IMR-90 (cell line): ENCODE measurements at regions not wholly inside any gene's neighbourhood (a gene's known extent, or its start where the extent isn't known, plus 50 kb on each side); places are given as distances from the start of the nearest gene placed in this dataset.

Source experiments
- ATAC-seq: fragments of 200-7000 bp; cut with Tn5 transposase; 2 replicates; pipeline ENCODE4 v1.9.1; 2020; ENCODE audit warnings: low read depth, mild to moderate bottlenecking, moderate library complexity
- BruUV-seq: library from RNA; stranded (reverse); fragments of 400-500 nt; replicated peaks from 2 replicates; lab custom pipeline; 2021; lab: Mats Ljungman, UMichigan
- CTCF ChIA-PET: fragments of 300-600 bp; formaldehyde crosslinking; extraction: SDS; loops from one replicate; lab custom pipeline; 2021; ENCODE audit warnings: antibody characterized with exemption; lab: Yijun Ruan, JAX
- POLR2A ChIA-PET: fragments of 300-600 bp; sonication (Branson Sonifier 250); formaldehyde crosslinking; loops from one replicate; lab custom pipeline; 2022; ENCODE audit warnings: antibody characterized with exemption; ENCODE audit not compliant: unreplicated experiment; lab: Charles Lee
- DNase-seq: peaks from one replicate; pipeline ENCODE4 v3.0.0; 2013
- H2AFZ ChIP-seq: replicated peaks from 2 replicates; pipeline ENCODE3; 2013; ENCODE audit warnings: low read length, mild to moderate bottlenecking; ENCODE audit not compliant: poor library complexity
- H2AK5ac ChIP-seq: 2 replicates; pipeline ENCODE4 v1.6.1; 2013; ENCODE audit warnings: low read depth, low read length, inconsistent platforms
- H2AK9ac ChIP-seq: replicated peaks from 2 replicates; pipeline ENCODE3; 2013; ENCODE audit warnings: mild to moderate bottlenecking, low read depth, low read length, moderate library complexity; ENCODE audit not compliant: poor library complexity
- H2BK120ac ChIP-seq: 2 replicates; pipeline ENCODE4 v1.6.1; 2013; ENCODE audit warnings: low read depth, low read length, inconsistent platforms
- H2BK15ac ChIP-seq: 3 replicates; pipeline ENCODE4 v1.6.1; 2013; ENCODE audit warnings: low read depth, low read length, inconsistent platforms
- H2BK20ac ChIP-seq: 2 replicates; pipeline ENCODE4 v1.6.1; 2013; ENCODE audit warnings: low read depth, mild to moderate bottlenecking, inconsistent platforms, low read length, moderate library complexity
- H2BK5ac ChIP-seq: 2 replicates; pipeline ENCODE4 v1.6.1; 2013; ENCODE audit warnings: mild to moderate bottlenecking, low read depth, low read length, inconsistent platforms; ENCODE audit not compliant: poor library complexity, severe bottlenecking
- H3K14ac ChIP-seq: replicated peaks from 2 replicates; pipeline ENCODE4 v1.6.1; 2013; ENCODE audit warnings: low read depth, low read length, inconsistent platforms
- H3K18ac ChIP-seq: 2 replicates; pipeline ENCODE4 v1.6.1; 2013; ENCODE audit warnings: low read depth, low read length, control low read depth
- H3K23ac ChIP-seq: 2 replicates; pipeline ENCODE4 v1.6.1; 2013; ENCODE audit warnings: low read depth, low read length, inconsistent platforms
- H3K27ac ChIP-seq: 2 replicates; pipeline ENCODE4 v1.5.1; 2013; ENCODE audit warnings: mild to moderate bottlenecking, control low read depth, low read length; ENCODE audit not compliant: insufficient read depth
- H3K27me3 ChIP-seq: 2 replicates; pipeline ENCODE4 v1.6.1; 2013; ENCODE audit warnings: low read length; ENCODE audit not compliant: control insufficient read depth, insufficient read depth
- H3K36me3 ChIP-seq: 2 replicates; pipeline ENCODE4 v1.6.1; 2013; ENCODE audit warnings: low read length, mixed read lengths; ENCODE audit not compliant: control insufficient read depth, insufficient read depth
- H3K4ac ChIP-seq: 2 replicates; pipeline ENCODE4 v1.6.1; 2013; ENCODE audit warnings: low read depth, low read length, inconsistent platforms
- H3K4me1 ChIP-seq: 2 replicates; pipeline ENCODE4 v1.6.1; 2013; ENCODE audit warnings: low read length, mixed read lengths; ENCODE audit not compliant: control insufficient read depth, insufficient read depth
- H3K4me2 ChIP-seq: 2 replicates; pipeline ENCODE4 v1.6.1; 2013; ENCODE audit warnings: low read depth, mild to moderate bottlenecking, control low read depth, low read length, moderate library complexity
- H3K4me3 ChIP-seq: 2 replicates; pipeline ENCODE4 v1.5.1; 2013; ENCODE audit warnings: low read depth, mild to moderate bottlenecking, control low read depth, low read length, moderate library complexity; ENCODE audit not compliant: insufficient read depth
- H3K56ac ChIP-seq: 2 replicates; pipeline ENCODE4 v1.6.1; 2013; ENCODE audit warnings: low read length, inconsistent platforms; ENCODE audit not compliant: insufficient read depth; ENCODE audit errors: extremely low read depth
- H3K79me1 ChIP-seq, 2 experiments: 2 replicates each; pipeline ENCODE4 v1.6.1; 2013; ENCODE audit warnings: low read length in 2 of 2, inconsistent platforms in 1 of 2, low read depth in 1 of 2
- H3K9ac ChIP-seq: 2 replicates; pipeline ENCODE4 v1.6.1; 2013; ENCODE audit warnings: low read depth, low read length, control low read depth
- H3K9me1 ChIP-seq: 2 replicates; pipeline ENCODE4 v1.6.1; 2013; ENCODE audit warnings: low read length, inconsistent platforms; ENCODE audit not compliant: insufficient read depth
- H3K9me3 ChIP-seq: 2 replicates; pipeline ENCODE4 v1.6.1; 2013; ENCODE audit warnings: low read length; ENCODE audit not compliant: control insufficient read depth, insufficient read depth
- H4K20me1 ChIP-seq: 2 replicates; pipeline ENCODE4 v1.6.1; 2013; ENCODE audit warnings: low read length, inconsistent platforms; ENCODE audit not compliant: insufficient read depth
- H4K5ac ChIP-seq: 2 replicates; pipeline ENCODE4 v1.6.1; 2013; ENCODE audit warnings: mild to moderate bottlenecking, low read depth, low read length, control low read depth
- H4K8ac ChIP-seq, 2 experiments: 2 replicates each; pipeline ENCODE4 v1.6.1; 2013; ENCODE audit warnings: low read depth in 2 of 2, low read length in 2 of 2, control low read depth in 1 of 2, inconsistent platforms in 1 of 2
- H4K91ac ChIP-seq: 2 replicates; pipeline ENCODE4 v1.6.1; 2013; ENCODE audit warnings: low read depth, low read length, inconsistent platforms; ENCODE audit not compliant: insufficient read depth
- BHLHE40 ChIP-seq: fragments of 150-350 bp; IDR thresholded peaks from 2 replicates; pipeline ENCODE4 v1.6.1; 2016; ENCODE audit warnings: mild to moderate bottlenecking, low read depth, low read length
- CTCF ChIP-seq: conservative IDR thresholded peaks from 2 replicates; pipeline ENCODE4 v1.5.1; 2012; ENCODE audit warnings: mild to moderate bottlenecking, low read depth, low read length, improper control_type of control experiment
- ELK1 ChIP-seq: fragments of 150-350 bp; IDR thresholded peaks from 2 replicates; pipeline ENCODE4 v1.6.1; 2016; ENCODE audit warnings: low read depth, mild to moderate bottlenecking, low read length, moderate library complexity, borderline replicate concordance
- FOS ChIP-seq: fragments of 150-350 bp; IDR thresholded peaks from 2 replicates; pipeline ENCODE4 v1.6.1; 2016; ENCODE audit warnings: low read depth, low read length
- POLR2A ChIP-seq: IDR thresholded peaks from 2 replicates; pipeline ENCODE4 v1.6.1; 2012; ENCODE audit warnings: mild to moderate bottlenecking, low read depth, low read length
- SMC3 ChIP-seq: fragments of 150-350 bp; IDR thresholded peaks from 2 replicates; pipeline ENCODE4 v1.6.1; 2016; ENCODE audit warnings: low read depth, mild to moderate bottlenecking, antibody characterized with exemption, low read length, moderate library complexity
- USF2 ChIP-seq: fragments of 150-350 bp; IDR thresholded peaks from 2 replicates; pipeline ENCODE4 v1.6.1; 2017; ENCODE audit warnings: mild to moderate bottlenecking, antibody characterized with exemption, low read length, low read depth
- WGBS, 2 experiments: methylation state at CpG; one replicate each; pipeline versions ENCODE4 v1.1.5 to v1.1.7; 2013; ENCODE audit warnings: missing lambda C conversion rate in 2 of 2; ENCODE audit not compliant: insufficient read length in 1 of 2; ENCODE audit errors: extremely low coverage in 2 of 2; 5-methylcytosine and 5-hydroxymethylcytosine counted together
- dilution Hi-C: fragments of 300-500 bp; cut with HindIII; formaldehyde crosslinking; loops from one replicate; pipeline ENCODE4 v1.14.3; 2018; ENCODE audit warnings: low sequenced_read_pairs; ENCODE audit not compliant: unreplicated experiment
- in situ Hi-C: fragments of 300-500 bp; cut with MboI; formaldehyde crosslinking; loops from 3 replicates; pipeline ENCODE4 v1.14.3; 2019; ENCODE audit warnings: low sequenced_read_pairs, inconsistent platforms, mixed read lengths
- intact Hi-C: fragments of 100-400 bp; cut with micrococcal nuclease; formaldehyde crosslinking; loops from 2 replicates; pipeline ENCODE4 v1.10.0; 2022

GRCh38 chr2:118474541-118474920 is 372.9 kb downstream of the EN1 start:
- H2AK9ac ChIP-seq: no peak overlapping the region
- CTCF ChIA-PET: no interaction called here
- no peaks in the 10 kb centered on the region for H3K4me1 ChIP-seq
- BruUV-seq: no TSS peak
- H2BK5ac ChIP-seq: no peak overlapping the region
- no peak overlapping the region for H2BK20ac ChIP-seq
- no peak overlapping the region for H3K56ac ChIP-seq
- H4K20me1 ChIP-seq: no peaks in the 10 kb centered on the region
- no peak overlapping the region for H3K27ac ChIP-seq
- H3K9ac ChIP-seq: no peak overlapping the region
- DNase-seq: no peak
- WGBS, 2 experiments: no CpG with 5 or more reads among the region's 3 CpGs
- H3K18ac ChIP-seq: no peak overlapping the region
- no peaks in the 10 kb centered on the region for H3K79me1 ChIP-seq
- H3K9me1 ChIP-seq: no peaks in the 10 kb centered on the region
- H3K9me3 ChIP-seq: no peaks in the 10 kb centered on the region
- TF ChIP-seq POLR2A (no peak), BHLHE40 (no peak), USF2 (no peak), CTCF (no peak), FOS (no peak), SMC3 (no peak), ELK1 (no peak)
- H3K4ac ChIP-seq: no peak overlapping the region
- no peak overlapping the region for H2AFZ ChIP-seq
- intact Hi-C loops (no loop called here), dilution Hi-C loops (no loop called here), in situ Hi-C loops (no loop called here)
- H4K8ac ChIP-seq: no peak overlapping the region
- no peak overlapping the region for H2BK120ac ChIP-seq
- H4K91ac ChIP-seq: no peak overlapping the region
- no peak overlapping the region for H2BK15ac ChIP-seq
- peaks cover 1% of the 10 kb centered on the region; the same call in 1 of the 2 replicates for H3K27me3 ChIP-seq
- H3K36me3 ChIP-seq: no peaks in the 10 kb centered on the region
- H3K23ac ChIP-seq: no peak overlapping the region
- H2AK5ac ChIP-seq: no peak overlapping the region
- POLR2A ChIA-PET: no interaction called here
- no peak overlapping the region for H3K14ac ChIP-seq
- H3K4me3 ChIP-seq: no peak overlapping the region
- H3K4me2 ChIP-seq: no peak overlapping the region
- H4K5ac ChIP-seq: no peak overlapping the region
- ATAC-seq: no peak
